Body of pancreas (tissue), 4 donors: ENCODE measurements at regions not wholly inside any gene's neighbourhood (a gene's known extent, or its start where the extent isn't known, plus 50 kb on each side); places are given as distances from the start of the nearest gene placed in this dataset.

Source experiments
- CTCF ChIP-seq, 7 experiments: fragments of 450-650 bp in 4 of 7; fragments of 200-600 bp in 3 of 7; sonication (generic) in 3 of 7; IDR thresholded peaks; one replicate each; pipeline ENCODE4 v1.5.1; 2016 to 2019; ENCODE audit warnings: antibody characterized with exemption in 7 of 7
- POLR2A ChIP-seq, 3 donors: fragments of 450-650 bp; IDR thresholded peaks; one replicate each; pipeline ENCODE4 v1.6.1; 2016; ENCODE audit warnings: antibody characterized with exemption in 3 of 3, mild to moderate bottlenecking in 2 of 3

GRCh38 chr6:16822975-16823717 lies 61.9 kb upstream of the ATXN1 start:
- TF ChIP-seq CTCF (IDR thresholded peaks at IDR 0.05) (no peak), POLR2A (IDR thresholded peaks at IDR 0.05) (no peak)
